GM13976 (cell line): ENCODE measurements at regions not wholly inside any gene's neighbourhood (a gene's known extent, or its start where the extent isn't known, plus 50 kb on each side); places are given as distances from the start of the nearest gene placed in this dataset.

Experiments used
- DNase-seq: peaks from one replicate; pipeline ENCODE4 v3.0.0; 2012; ENCODE audit warnings: low spot score
- in situ Hi-C: fragments of 300-500 bp; cut with MboI; formaldehyde crosslinking; loops from one replicate; pipeline ENCODE4 v1.12.0; 2022; ENCODE audit warnings: low sequenced_read_pairs, mixed read lengths, inconsistent platforms; ENCODE audit not compliant: unreplicated experiment
- TF ChIP-seq, protein P1 (sequence below): IDR thresholded peaks from 2 replicates; pipeline ENCODE4 v1.5.1; 2012; ENCODE audit warnings: borderline replicate concordance, mild to moderate bottlenecking; ENCODE audit not compliant: insufficient read depth; ENCODE audit errors: extremely low read depth, missing control alignments, control extremely low read depth

DNA sequence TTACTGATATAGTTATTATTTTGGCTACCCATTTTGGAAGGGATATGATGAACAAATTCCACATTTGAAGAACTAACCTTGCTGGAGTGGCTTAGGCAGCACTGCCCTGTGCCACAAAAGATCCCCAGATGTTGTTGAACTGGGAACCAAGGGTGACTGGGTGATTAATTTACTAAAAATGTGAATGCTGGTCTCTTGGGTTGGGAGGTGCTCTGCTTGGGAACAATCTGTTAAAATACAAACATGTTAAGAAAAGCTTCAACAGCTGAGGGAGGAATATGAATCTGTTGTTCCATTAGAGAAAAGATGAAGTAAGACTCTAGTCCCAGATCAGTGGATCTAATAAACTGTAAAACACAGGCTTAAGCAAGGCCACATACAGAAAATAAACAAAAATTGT is 1860.1 kb downstream of the SUCLG1 start:
- in situ Hi-C loops = no loop called here
- TF ChIP-seq, protein P1, sequence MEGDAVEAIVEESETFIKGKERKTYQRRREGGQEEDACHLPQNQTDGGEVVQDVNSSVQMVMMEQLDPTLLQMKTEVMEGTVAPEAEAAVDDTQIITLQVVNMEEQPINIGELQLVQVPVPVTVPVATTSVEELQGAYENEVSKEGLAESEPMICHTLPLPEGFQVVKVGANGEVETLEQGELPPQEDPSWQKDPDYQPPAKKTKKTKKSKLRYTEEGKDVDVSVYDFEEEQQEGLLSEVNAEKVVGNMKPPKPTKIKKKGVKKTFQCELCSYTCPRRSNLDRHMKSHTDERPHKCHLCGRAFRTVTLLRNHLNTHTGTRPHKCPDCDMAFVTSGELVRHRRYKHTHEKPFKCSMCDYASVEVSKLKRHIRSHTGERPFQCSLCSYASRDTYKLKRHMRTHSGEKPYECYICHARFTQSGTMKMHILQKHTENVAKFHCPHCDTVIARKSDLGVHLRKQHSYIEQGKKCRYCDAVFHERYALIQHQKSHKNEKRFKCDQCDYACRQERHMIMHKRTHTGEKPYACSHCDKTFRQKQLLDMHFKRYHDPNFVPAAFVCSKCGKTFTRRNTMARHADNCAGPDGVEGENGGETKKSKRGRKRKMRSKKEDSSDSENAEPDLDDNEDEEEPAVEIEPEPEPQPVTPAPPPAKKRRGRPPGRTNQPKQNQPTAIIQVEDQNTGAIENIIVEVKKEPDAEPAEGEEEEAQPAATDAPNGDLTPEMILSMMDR = no peak
- DNase-seq = no peak

DNA sequence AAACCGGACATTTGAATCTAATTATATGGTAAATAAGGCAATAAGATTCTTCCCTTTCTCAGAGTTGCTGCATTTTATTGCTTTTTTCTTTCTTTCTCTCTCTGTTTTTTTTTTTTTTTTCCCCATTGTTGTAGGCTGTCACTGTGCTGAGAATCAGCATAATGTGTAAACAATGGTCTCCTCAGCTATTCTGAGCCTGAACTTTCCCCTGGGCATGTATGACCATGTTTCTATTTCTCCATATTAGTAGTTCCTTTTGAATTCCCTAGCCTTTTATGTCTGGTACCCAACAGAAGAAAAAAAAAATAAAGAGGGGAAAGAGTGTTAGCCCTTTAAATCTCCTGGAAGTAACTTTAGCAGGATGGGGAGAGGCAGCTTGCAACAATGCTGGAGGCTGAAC is 1862.5 kb downstream of the SUCLG1 start:
- TF ChIP-seq, protein P1 = no peak
- in situ Hi-C loops = no loop called here
- DNase-seq = no peak

DNA sequence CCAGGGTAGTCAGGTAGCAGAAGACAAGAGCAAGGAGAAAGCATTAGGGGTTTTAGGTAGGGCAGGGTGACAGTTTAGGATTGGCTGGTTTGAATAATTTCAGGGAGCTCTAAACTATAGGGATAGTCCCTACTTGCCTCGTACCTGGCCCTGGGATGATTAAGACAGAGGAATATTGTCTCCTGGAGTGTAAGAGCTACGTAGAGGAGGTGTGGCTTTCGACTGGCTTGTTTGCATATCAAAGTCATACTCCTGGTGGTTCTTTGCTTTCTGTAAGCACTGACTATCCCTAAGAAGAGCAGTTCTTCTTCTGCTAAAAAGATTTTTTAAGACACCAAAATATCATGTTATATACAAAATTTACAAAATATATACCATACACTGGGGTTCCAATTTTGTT is 1867.4 kb downstream of the SUCLG1 start:
- in situ Hi-C loops = no loop called here
- TF ChIP-seq, protein P1 = no peak
- no peak for DNase-seq

DNA sequence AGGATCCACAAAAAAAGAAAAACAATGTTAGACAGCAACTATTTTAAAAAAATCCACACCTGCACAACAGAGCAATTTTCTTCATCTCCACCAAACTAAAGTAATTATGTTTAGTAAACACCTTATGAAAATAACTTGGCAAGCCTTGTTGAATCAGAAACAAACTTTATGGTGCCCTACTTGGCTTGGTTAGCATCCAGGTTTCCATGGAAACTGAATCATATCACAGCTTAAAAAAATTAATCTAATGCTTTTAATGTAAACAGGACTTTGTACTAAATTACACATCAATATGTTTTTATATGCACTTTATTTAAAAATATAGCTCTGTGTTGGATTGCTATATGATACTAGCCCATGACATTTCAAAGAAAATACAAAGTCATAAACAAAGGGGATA is 1882.4 kb downstream of the SUCLG1 start:
- in situ Hi-C loops = no loop called here
- DNase-seq = no peak
- TF ChIP-seq, protein P1 = no peak

DNA sequence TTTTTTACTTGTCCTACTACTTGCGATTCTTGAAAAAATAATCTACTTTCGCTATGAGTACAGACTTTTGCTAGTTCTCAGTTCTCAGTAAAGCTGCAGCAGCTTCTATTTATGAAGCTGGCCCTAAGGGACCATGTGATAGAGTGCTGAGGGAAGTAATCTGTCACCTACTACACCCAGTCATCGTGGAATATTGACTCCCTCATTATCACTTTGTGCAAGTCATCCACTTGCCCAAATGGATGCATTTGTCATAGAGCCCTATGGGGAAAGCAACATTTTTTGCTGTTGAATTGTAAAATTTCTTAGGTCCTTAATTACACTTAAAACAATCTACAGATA is 1919.8 kb downstream of the SUCLG1 start:
- no peak for DNase-seq
- TF ChIP-seq, protein P1 = no peak
- in situ Hi-C loops = no loop called here

DNA sequence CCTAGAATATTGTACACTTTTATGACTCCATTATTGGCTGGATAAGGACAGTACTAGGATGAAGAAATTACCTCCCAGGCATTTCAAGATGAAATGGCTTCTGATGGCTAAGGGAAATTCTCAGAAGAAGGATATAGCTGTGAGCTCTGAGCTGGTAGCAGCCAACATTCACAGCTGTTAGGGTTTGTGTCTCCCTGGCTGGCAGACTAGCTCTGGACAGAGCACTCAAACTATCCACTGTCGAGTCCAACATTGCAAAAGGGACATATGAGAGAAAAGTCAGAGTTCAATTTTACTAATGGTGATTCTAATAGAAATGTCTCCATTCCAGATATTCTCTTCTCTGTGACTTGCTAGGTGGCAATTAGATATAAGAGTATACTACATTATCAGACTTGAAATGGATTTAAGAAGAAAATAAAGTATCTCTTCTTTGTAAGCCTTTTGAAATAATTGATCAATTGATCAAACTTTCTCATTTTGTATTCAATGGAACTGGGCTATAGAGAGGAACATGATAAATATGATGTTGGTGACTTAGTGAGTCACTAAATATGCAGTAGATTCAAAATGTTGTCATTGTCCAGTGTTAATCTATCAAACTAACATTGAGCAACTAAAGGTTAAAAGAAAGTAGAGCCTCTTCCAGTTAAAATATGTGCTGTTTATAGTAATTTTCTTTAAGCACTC is 1920.3 kb downstream of the SUCLG1 start:
- TF ChIP-seq, protein P1 = no peak
- DNase-seq = no peak
- in situ Hi-C loops = no loop called here

DNA sequence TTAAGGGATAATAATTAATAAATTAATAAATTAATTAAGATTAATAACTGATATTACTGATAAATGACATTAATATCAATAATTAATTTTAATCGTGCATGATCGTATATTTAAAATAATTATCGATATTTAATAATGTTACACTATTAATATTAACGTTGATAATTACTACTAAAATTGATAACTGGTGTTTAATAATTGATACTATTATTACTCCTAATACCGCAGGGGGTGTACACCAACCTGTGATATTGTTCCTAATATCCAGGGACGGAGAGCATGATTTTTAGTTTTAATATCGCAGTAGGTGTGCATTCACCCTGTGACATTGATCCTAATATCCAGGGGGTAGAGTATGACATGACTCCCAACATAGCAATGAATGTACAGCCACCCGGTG is 1930.8 kb downstream of the SUCLG1 start:
- in situ Hi-C loops = no loop called here
- DNase-seq = no peak
- TF ChIP-seq, protein P1 = no peak
